WI38 (cell line): ENCODE measurements at regions not wholly inside any gene's neighbourhood (a gene's known extent, or its start where the extent isn't known, plus 50 kb on each side); places are given as distances from the start of the nearest gene placed in this dataset.

Experiments
- H3K4me3 ChIP-seq: 2 replicates; pipeline ENCODE4 v1.5.1; 2011; ENCODE audit warnings: low read depth, mild to moderate bottlenecking, control low read depth, low read length
- TF ChIP-seq, protein P1 (sequence below): IDR thresholded peaks from 2 replicates; pipeline ENCODE4 v1.5.1; 2012; ENCODE audit warnings: low read depth, mild to moderate bottlenecking, control low read depth, low read length

DNA sequence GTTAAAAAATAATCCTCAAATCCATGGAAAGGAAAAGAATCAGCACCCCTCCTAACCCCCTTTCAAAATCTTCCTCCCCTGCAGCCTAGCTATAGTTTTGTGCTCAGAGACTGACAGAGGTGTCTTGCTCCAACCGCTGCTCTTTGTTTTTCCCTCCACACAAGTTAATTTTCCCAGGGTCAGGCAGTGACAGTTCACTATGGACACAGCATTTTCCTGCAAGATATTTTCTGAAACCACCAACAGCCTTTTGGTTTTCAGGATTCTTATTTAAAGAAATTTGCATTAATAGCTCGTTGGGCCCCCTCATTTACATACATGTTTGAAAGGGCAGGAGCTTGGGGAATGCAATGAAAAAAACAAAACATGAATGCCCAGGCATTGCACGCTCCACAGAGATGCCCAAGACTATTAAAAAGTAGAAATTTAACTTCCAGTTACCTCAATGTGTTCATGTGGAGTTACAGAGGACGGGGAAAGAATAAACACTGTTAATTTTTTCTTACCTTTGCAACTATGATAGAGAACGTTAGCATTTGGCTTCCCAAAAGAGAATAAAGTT lies 71.4 kb upstream of the CXCR4 start:
- no peak overlapping the region for H3K4me3 ChIP-seq
- TF ChIP-seq, protein P1, sequence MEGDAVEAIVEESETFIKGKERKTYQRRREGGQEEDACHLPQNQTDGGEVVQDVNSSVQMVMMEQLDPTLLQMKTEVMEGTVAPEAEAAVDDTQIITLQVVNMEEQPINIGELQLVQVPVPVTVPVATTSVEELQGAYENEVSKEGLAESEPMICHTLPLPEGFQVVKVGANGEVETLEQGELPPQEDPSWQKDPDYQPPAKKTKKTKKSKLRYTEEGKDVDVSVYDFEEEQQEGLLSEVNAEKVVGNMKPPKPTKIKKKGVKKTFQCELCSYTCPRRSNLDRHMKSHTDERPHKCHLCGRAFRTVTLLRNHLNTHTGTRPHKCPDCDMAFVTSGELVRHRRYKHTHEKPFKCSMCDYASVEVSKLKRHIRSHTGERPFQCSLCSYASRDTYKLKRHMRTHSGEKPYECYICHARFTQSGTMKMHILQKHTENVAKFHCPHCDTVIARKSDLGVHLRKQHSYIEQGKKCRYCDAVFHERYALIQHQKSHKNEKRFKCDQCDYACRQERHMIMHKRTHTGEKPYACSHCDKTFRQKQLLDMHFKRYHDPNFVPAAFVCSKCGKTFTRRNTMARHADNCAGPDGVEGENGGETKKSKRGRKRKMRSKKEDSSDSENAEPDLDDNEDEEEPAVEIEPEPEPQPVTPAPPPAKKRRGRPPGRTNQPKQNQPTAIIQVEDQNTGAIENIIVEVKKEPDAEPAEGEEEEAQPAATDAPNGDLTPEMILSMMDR, result no peak

GRCh38 chr2:136188086-136188485 lies 70.1 kb upstream of the CXCR4 start:
- TF ChIP-seq, protein P1, result no peak
- H3K4me3 ChIP-seq, result no peak overlapping the region

- H3K4me3 ChIP-seq, result no peak overlapping the region
- TF ChIP-seq, protein P1, result no peak
Observed at GRCh38 chr2:136185981-136186776, 68.2 kb upstream of the CXCR4 start.

GRCh38 chr2:136183097-136183496 lies 65.1 kb upstream of the CXCR4 start:
- H3K4me3 ChIP-seq, result no peak overlapping the region
- TF ChIP-seq, protein P1, result no peak

DNA sequence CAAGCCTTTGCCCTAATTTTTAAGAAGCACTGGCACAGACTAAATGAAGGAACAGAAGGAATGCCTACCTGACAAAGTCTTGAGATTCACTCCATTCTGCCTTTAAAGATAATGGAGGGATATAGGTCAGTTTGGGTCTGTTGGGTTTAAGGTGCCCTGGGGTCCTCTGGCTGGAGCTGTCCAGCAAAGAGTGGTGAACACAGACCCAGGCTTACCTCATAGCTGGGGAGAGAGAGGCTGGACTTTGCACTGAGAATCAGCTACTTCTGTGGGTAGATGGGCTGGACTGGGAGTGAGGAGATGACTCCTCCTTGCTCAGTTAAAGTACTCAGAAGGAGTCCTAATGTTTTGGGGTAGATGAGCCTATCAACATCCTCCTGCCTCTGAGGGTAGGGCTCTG lies 64.4 kb upstream of the CXCR4 start:
- TF ChIP-seq, protein P1, result no peak
- no peak overlapping the region for H3K4me3 ChIP-seq

DNA sequence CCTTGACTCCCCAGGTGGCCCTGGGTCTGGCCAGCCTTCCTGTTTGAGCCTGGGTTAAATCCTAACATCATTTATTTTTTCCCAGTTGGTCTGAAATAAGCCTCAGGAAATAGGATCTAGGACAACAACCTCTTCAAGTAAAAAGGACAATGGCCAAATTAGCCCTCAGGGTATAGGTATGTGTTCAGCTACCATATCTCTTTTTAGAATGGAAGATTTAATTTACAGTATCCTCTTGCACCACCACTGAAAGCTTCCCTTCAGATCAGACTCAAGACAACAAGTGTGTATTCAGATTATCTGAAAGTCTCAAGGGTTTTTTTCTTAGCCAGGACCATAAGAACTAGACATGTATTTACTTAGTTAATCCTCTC lies 61.6 kb upstream of the CXCR4 start:
- no peak overlapping the region for H3K4me3 ChIP-seq
- TF ChIP-seq, protein P1, result no peak

DNA sequence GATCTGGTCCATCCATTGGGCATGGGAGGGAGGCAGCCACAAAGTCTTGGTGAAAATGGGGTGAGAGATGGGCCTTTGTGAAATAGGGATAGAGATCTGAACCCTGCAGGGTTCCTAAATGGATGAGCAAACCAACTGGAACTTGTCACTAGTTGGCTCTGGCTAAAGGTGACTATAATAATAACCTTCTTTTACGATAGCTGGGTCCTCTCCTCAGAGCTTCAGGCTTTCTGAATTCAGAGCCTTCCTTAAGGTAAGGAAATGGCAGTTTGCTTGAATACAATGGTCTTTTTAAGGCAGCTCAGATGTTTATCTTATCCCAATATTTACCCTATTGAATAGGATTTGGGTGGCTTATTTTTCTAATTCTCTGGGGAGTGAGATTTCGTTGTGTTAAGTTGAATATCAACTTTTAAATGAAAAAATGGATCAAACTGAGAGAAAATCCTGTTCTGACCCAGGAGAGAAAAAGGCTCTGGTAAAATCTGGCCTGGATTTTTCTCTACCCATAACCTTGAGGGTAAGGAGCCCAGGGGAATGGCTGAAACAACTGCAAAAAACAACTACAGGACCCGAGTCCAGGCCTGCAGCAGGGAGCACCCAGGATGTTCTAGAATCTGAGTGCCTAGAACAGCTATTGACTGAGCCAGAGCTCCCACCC lies 61.1 kb upstream of the CXCR4 start:
- TF ChIP-seq, protein P1, result no peak
- H3K4me3 ChIP-seq, result no peak overlapping the region
